GM18907 (cell line): ENCODE measurements at regions not wholly inside any gene's neighbourhood (a gene's known extent, or its start where the extent isn't known, plus 50 kb on each side); places are given as distances from the start of the nearest gene placed in this dataset.

ENCODE experiments used
- ATAC-seq: cut with Tn5 transposase; IDR thresholded peaks from one replicate; pipeline ENCODE4 v1.9.1; 2021; ENCODE audit warnings: mild to moderate bottlenecking, moderate library complexity; ENCODE audit not compliant: unreplicated experiment

- no peak for ATAC-seq
Observed at GRCh38 chr10:33820531-33820930, 486.1 kb upstream of the NRP1 start.

GRCh38 chr10:33819206-33819605, 484.7 kb upstream of the NRP1 start:
- ATAC-seq: no peak

GRCh38 chr10:33818343-33818742, 483.9 kb upstream of the NRP1 start:
- no peak for ATAC-seq

GRCh38 chr10:33817605-33818004, 483.1 kb upstream of the NRP1 start:
- no peak for ATAC-seq

GRCh38 chr10:33815776-33816175, 481.3 kb upstream of the NRP1 start:
- ATAC-seq: no peak

DNA sequence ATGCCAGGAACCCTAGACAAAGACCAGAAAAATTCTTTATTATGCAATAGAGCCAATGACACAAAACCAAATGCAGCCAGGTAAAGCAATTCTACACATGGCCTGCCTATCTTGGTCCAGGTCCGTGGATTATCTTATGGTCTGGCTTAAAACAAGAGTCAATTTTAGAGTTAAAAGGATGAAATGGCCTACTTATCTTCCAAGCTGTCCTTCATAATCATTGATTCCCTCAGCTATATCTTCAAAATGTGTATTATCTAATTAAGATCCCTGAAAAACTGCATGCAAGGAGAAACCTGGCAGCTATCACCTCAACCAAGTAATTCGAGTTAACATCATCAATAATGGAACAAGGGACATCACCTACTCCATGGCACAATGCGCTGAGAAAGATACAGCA, 479.4 kb upstream of the NRP1 start:
- no peak for ATAC-seq

DNA sequence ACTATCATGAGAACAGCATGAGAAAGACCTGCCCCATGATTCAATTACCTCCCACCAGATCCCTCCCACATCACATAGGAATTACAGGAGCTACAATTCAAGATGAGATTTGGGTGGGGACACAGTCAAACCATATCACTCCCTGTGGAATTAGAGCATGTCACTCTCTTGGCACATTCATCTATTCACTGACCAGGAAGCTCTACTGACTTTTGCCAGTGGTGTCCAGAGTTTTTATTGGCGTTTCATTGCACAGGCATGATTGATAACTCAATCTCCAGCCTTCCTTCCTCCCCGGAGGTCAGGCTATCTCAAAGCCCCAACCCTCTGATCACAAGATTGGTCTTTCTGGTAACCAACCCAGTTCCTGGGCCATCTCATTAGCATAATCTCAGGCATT, 478.9 kb upstream of the NRP1 start:
- ATAC-seq: no peak

DNA sequence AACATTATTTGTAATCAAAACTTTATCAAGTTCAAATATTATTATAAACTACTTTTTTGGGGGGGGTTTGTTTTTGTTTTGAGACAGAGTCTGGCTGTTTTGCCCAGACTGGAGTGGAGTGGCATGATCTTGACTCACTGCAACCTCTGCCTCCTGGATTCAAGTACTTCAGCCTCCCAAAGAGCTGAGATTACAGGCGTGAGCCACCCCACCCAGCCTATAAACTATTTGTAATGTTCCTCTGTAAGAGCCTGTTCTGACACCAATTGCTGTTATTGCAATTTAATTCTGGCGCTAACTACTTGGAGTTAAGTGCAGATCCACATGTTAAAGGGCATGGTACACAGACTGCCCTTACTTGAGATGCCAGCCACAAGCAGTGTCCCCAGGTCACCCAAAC, 478.1 kb upstream of the NRP1 start:
- ATAC-seq: no peak

- ATAC-seq: no peak
Observed at GRCh38 chr10:33810986-33811385, 476.5 kb upstream of the NRP1 start.

GRCh38 chr10:33809732-33810131, 475.3 kb upstream of the NRP1 start:
- no peak for ATAC-seq

DNA sequence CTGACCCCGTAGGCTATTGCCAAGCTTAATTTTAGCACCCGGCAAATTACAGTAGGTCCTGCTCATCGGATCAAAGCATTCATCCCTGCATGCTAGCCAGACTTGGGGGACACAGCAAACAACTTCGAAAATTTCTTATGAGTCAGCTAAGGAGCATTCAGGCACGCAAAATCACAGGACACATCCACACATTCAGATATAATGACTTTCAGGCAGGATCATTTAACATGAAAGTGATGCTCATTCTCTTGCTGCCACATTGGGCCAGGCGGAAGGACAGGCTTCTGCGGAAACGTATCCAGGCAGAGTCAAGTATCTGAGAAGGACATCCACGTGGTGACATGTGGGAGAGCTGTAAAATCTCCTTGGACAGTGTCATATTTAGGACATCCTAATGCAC, 474.0 kb upstream of the NRP1 start:
- ATAC-seq: no peak

DNA sequence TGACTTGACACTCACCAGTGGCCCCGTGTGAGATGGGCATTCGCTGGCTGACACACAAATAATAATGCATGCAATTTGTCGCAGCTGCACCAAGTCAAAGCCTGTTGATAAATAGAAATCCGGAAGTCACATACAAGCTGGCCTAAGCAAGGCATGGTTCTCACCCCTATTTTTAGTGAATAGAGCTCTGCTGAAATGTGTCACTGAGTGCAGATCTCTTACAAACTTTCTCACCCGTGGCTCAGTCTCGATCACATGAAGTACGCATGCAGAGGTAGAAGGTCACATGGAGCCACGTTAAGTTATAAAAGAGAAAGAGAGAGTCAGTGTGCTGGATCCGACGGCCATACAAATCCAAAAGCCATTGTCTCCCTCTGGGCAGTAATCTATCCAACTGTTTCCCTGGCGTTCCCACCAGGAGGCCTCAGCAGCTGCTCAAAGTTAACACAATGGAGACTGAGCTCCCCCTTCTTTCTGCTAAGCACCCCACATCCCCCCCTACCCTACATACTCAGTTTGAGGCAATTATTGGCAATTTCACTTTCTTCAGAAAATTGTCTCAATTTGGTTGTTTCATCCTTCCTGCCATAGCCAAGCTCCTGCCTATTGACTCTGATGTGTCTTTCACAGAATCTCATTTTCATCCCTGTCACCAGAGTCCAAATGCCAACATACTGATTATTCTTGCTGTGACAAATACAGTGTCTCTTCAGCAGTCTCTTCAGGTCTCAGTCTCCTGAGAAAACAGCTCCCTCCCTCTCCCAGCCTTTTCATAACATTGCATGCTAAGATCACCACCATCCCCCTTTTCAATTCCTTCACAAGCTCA, 473.3 kb upstream of the NRP1 start:
- no peak for ATAC-seq

DNA sequence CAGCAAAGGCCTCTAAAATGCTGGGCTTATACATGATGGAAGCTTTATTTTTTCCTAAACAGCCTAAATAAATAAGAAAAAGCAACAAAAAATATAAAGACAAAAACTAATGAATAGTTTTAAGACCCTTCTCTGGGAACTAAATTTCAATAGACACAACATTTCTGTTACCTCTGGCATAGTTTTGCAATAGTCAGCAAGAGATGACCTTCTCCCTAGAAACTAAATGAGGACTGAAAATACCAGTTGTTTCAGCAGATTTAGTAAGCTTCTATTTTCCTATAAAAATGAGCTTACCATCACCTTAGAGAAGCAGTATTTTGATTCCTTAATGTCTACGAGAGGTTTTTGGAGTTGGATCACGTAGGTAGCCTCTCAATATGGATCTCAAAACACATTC, 471.4 kb upstream of the NRP1 start:
- ATAC-seq: no peak

GRCh38 chr10:33804584-33804983, 470.1 kb upstream of the NRP1 start:
- no peak for ATAC-seq

GRCh38 chr10:33803248-33803647, 468.8 kb upstream of the NRP1 start:
- no peak for ATAC-seq

GRCh38 chr10:33802566-33802965, 468.1 kb upstream of the NRP1 start:
- no peak for ATAC-seq

- ATAC-seq: no peak
Observed at GRCh38 chr10:33801705-33802104, 467.2 kb upstream of the NRP1 start.

- no peak for ATAC-seq
Observed at GRCh38 chr10:33800986-33801385, 466.5 kb upstream of the NRP1 start.

GRCh38 chr10:33800545-33800944, 466.1 kb upstream of the NRP1 start:
- ATAC-seq: no peak

- no peak for ATAC-seq
Observed at GRCh38 chr10:33799944-33800323, 465.5 kb upstream of the NRP1 start.

- ATAC-seq: no peak
Observed at GRCh38 chr10:33799281-33799943, 464.9 kb upstream of the NRP1 start.

- no peak for ATAC-seq
Observed at GRCh38 chr10:33798754-33799153, 464.3 kb upstream of the NRP1 start.

DNA sequence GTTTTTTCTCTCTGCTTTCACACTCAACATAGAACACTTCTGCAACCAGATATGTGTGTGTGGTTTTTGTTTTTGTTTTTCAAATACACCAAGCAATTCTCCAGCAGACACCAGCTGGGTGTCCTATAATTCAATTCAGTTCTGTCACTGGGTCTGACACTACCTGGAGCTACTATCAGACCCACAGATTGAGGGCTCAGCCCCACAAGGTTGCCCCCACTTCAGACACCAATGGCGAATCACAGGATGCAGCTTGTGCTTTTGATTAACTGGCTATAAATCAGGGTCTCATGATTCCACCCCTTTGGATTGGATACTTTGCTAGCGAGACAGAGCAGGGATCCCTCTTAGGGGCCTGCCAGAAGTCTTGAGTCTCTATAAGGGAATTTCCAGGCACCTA, 462.2 kb upstream of the NRP1 start:
- no peak for ATAC-seq
